ENCODE measurements at regions not wholly inside any gene's neighbourhood (a gene's known extent, or its start where the extent isn't known, plus 50 kb on each side); places are given as distances from the start of the nearest gene placed in this dataset.

GRCh38 chr2:5464657-5465056 lies 227.5 kb upstream of the SOX11 start:
- no peak overlapping the region for H3K4me3 ChIP-seq (replicated peaks in 1 of 2; ENCODE audit: low read depth in 2 of 2, low read length in 2 of 2)
- TF ChIP-seq, protein P1, sequence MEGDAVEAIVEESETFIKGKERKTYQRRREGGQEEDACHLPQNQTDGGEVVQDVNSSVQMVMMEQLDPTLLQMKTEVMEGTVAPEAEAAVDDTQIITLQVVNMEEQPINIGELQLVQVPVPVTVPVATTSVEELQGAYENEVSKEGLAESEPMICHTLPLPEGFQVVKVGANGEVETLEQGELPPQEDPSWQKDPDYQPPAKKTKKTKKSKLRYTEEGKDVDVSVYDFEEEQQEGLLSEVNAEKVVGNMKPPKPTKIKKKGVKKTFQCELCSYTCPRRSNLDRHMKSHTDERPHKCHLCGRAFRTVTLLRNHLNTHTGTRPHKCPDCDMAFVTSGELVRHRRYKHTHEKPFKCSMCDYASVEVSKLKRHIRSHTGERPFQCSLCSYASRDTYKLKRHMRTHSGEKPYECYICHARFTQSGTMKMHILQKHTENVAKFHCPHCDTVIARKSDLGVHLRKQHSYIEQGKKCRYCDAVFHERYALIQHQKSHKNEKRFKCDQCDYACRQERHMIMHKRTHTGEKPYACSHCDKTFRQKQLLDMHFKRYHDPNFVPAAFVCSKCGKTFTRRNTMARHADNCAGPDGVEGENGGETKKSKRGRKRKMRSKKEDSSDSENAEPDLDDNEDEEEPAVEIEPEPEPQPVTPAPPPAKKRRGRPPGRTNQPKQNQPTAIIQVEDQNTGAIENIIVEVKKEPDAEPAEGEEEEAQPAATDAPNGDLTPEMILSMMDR (IDR thresholded peaks at IDR 0.05; ENCODE audit: low read depth, low read length) = no peak
- no peak for DNase-seq (ENCODE audit: low read depth in 2 of 2)

GRCh38 chr2:5465859-5466258 lies 226.3 kb upstream of the SOX11 start:
- no peak overlapping the region for H3K4me3 ChIP-seq (replicated peaks in 1 of 2; ENCODE audit: low read depth in 2 of 2, low read length in 2 of 2)
- no peak for DNase-seq (ENCODE audit: low read depth in 2 of 2)
- TF ChIP-seq, protein P1 (IDR thresholded peaks at IDR 0.05; ENCODE audit: low read depth, low read length) = no peak

- TF ChIP-seq, protein P1 (IDR thresholded peaks at IDR 0.05; ENCODE audit: low read depth, low read length) = no peak
- no peak for DNase-seq (ENCODE audit: low read depth in 2 of 2)
- H3K4me3 ChIP-seq (replicated peaks in 1 of 2; ENCODE audit: low read depth in 2 of 2, low read length in 2 of 2) = no peak overlapping the region
Observed at GRCh38 chr2:5467178-5467905, 224.8 kb upstream of the SOX11 start.

- TF ChIP-seq, protein P1 (IDR thresholded peaks at IDR 0.05; ENCODE audit: low read depth, low read length) = no peak
- no peak overlapping the region for H3K4me3 ChIP-seq (replicated peaks in 1 of 2; ENCODE audit: low read depth in 2 of 2, low read length in 2 of 2)
- no peak for DNase-seq (ENCODE audit: low read depth in 2 of 2)
Observed at GRCh38 chr2:5472673-5473072, 219.5 kb upstream of the SOX11 start.

- no peak for DNase-seq (ENCODE audit: low read depth in 2 of 2)
- no peak overlapping the region for H3K4me3 ChIP-seq (replicated peaks in 1 of 2; ENCODE audit: low read depth in 2 of 2, low read length in 2 of 2)
- TF ChIP-seq, protein P1 (IDR thresholded peaks at IDR 0.05; ENCODE audit: low read depth, low read length) = no peak
Observed at GRCh38 chr2:5473635-5474034, 218.5 kb upstream of the SOX11 start.

DNA sequence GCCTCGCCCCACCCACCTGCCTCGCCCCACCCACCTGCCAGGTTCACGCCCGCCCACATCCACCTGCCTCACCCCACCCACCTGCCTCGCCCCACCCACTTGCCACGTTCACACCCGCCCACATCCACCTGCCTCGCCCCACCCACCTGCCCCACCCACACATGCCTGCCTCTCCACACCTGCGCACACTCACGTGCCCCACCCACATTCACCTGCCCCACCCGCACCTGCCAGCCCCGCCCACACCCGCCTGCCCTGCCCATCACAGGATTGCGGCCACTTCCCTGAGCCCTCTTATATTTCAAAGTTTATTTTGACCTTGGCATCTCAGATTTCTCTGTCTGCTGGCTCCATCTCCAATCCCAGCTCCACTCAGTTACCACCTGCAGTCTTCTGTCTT lies 217.5 kb upstream of the SOX11 start:
- no peak overlapping the region for H3K4me3 ChIP-seq (replicated peaks in 1 of 2; ENCODE audit: low read depth in 2 of 2, low read length in 2 of 2)
- TF ChIP-seq, protein P1 (IDR thresholded peaks at IDR 0.05; ENCODE audit: low read depth, low read length) = no peak
- no peak for DNase-seq (ENCODE audit: low read depth in 2 of 2)

Measured in cardiac fibroblast (primary cell).